GM12864 (cell line): ENCODE measurements at regions not wholly inside any gene's neighbourhood (a gene's known extent, or its start where the extent isn't known, plus 50 kb on each side); places are given as distances from the start of the nearest gene placed in this dataset.

Source experiments
- DNase-seq: peaks from one replicate; pipeline ENCODE4 v3.0.0-alpha.2; 2011; ENCODE audit warnings: low read depth
- H3K4me3 ChIP-seq: 2 replicates; pipeline ENCODE4 v1.5.1; 2011; ENCODE audit warnings: mild to moderate bottlenecking, low read depth, low read length, control low read depth
- CTCF ChIP-seq: IDR thresholded peaks from 2 replicates; pipeline ENCODE4 v1.5.1; 2011; ENCODE audit warnings: low read depth, mild to moderate bottlenecking, moderate library complexity, low read length, control low read depth, inconsistent platforms; ENCODE audit errors: missing control alignments

DNA sequence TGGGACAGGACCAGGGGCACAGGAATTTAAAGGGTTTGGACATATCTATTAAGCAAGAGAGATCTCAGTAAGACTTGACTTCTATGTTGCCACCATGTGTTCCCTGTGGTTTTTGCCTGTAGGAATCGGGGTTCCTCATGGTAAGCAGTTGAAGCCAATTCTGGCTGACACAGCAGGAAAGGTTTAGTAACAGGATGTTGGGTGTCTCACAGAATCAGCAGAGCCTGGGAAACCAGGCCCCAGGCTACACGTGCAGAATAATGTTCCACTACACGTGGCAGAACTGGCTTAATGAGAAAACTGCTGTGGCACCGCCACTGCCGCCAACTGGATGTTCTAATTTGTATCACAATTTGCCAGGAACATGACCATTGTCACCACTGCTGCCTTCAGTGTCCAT, 264.6 kb upstream of the PLET1 start:
- no peak for DNase-seq
- no peak for TF ChIP-seq CTCF
- H3K4me3 ChIP-seq, result no peak overlapping the region

- TF ChIP-seq CTCF, result no peak
- DNase-seq, result no peak
Measured at GRCh38 chr11:112525844-112526590, 265.4 kb upstream of the PLET1 start.

GRCh38 chr11:112526699-112527416, 266.2 kb upstream of the PLET1 start:
- no peak overlapping the region for H3K4me3 ChIP-seq
- no peak for TF ChIP-seq CTCF
- DNase-seq, result no peak

More at GRCh38 chr11:112525844-112526590, 265.4 kb upstream of the PLET1 start:
- no peak overlapping the region for H3K4me3 ChIP-seq

GRCh38 chr11:112529071-112529470, 268.4 kb upstream of the PLET1 start:
- TF ChIP-seq CTCF, result no peak
- H3K4me3 ChIP-seq, result no peak overlapping the region
- DNase-seq, result no peak

DNA sequence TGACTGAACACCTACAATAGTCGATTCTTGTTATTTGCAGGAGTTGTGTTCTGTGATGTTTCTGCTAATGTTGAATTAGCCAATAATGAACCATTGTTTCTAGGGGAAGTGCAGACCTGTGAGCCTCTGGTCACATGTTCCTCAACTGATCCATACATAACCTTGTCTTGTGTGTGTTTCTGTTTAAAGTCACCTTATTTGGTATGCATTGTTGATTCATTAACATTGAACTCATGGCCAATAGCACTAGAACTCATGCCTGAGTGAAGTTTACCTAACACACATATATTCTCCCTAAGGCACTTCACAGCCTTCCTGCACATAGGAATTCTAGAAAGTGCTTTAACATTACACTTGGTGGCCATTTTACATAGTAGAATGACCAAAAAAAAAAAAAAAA, 271.8 kb upstream of the PLET1 start:
- H3K4me3 ChIP-seq, result no peak overlapping the region
- no peak for DNase-seq
- TF ChIP-seq CTCF, result no peak

DNA sequence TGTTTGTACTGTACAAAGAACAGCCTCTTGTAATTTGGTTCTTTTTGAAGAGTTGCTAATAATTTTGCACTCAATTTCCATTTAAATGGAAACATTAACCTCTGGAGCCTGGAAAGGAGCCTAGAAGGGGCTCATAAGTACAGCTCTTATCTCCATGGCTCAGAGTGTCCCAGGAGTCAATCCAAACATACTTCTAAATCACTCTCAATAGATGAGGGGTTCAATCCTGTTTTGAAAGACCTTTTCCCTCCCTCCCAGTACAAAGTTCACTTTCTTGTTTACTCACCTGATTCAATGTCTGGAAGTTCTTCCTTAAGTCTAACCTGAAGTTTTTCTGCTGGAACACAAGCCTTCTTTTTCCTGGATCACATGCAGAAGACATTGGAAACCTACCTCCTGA, 273.0 kb upstream of the PLET1 start:
- H3K4me3 ChIP-seq, result no peak overlapping the region
- TF ChIP-seq CTCF, result no peak

More for the DNA sequence above, 273.0 kb upstream of the PLET1 start:
- DNase-seq, result no peak
